Keratinocyte (primary cell): ENCODE measurements at regions not wholly inside any gene's neighbourhood (a gene's known extent, or its start where the extent isn't known, plus 50 kb on each side); places are given as distances from the start of the nearest gene placed in this dataset.

Experiments
- DNase-seq: peaks from one replicate; pipeline ENCODE4 v3.0.0-alpha.2; 2011; ENCODE audit warnings: low read depth, missing footprints, low spot score
- FAIRE-seq: peaks from 2 replicates; lab custom pipeline; 2011; peaks lifted over from hg19 to GRCh38; lab: Jason Lieb, UNC
- H2AFZ ChIP-seq: 2 replicates; pipeline ENCODE4 v1.6.0; 2012; ENCODE audit warnings: low read length, control low read depth, inconsistent platforms; ENCODE audit not compliant: control insufficient read depth
- H3K27ac ChIP-seq: 2 replicates; pipeline ENCODE4 v1.5.1; 2011; ENCODE audit warnings: low read length; ENCODE audit not compliant: control insufficient read depth, insufficient read depth
- H3K27me3 ChIP-seq: 3 replicates; pipeline ENCODE4 v1.6.0; 2011; ENCODE audit warnings: low read length; ENCODE audit not compliant: control insufficient read depth, insufficient read depth; ENCODE audit errors: extremely low read depth
- H3K36me3 ChIP-seq, 2 experiments: 2 replicates in 1 of 2; 3 replicates in 1 of 2; pipeline ENCODE4 v1.5.1; 2011; ENCODE audit warnings: low read length in 2 of 2, mild to moderate bottlenecking in 1 of 2; ENCODE audit not compliant: control insufficient read depth in 2 of 2, insufficient read depth in 2 of 2; ENCODE audit errors: extremely low read depth in 1 of 2
- H3K4me1 ChIP-seq: 3 replicates; pipeline ENCODE4 v1.5.1; 2011; ENCODE audit warnings: low read length; ENCODE audit not compliant: control insufficient read depth, insufficient read depth; ENCODE audit errors: extremely low read depth
- H3K4me2 ChIP-seq: 3 replicates; pipeline ENCODE4 v1.6.0; 2011; ENCODE audit warnings: low read depth, low read length; ENCODE audit not compliant: control insufficient read depth, insufficient read depth; ENCODE audit errors: extremely low read depth
- H3K4me3 ChIP-seq, 3 experiments: fragments of 200-600 bp in 1 of 3; sonication (generic) in 1 of 3; 2 replicates in 2 of 3; 3 replicates in 1 of 3; pipeline ENCODE4 v1.5.1; 2011 to 2016; ENCODE audit warnings: low read length in 3 of 3, mild to moderate bottlenecking in 3 of 3, control low read depth in 2 of 3, inconsistent platforms in 1 of 3, low read depth in 1 of 3, mixed read lengths in 1 of 3, mixed run types in 1 of 3, moderate library complexity in 1 of 3; ENCODE audit not compliant: control insufficient read depth in 2 of 3, insufficient read depth in 2 of 3; ENCODE audit errors: extremely low read depth in 1 of 3
- H3K79me2 ChIP-seq: 2 replicates; pipeline ENCODE4 v1.6.0; 2012; ENCODE audit warnings: low read length; ENCODE audit not compliant: control insufficient read depth, insufficient read depth
- H3K9ac ChIP-seq: 3 replicates; pipeline ENCODE4 v1.6.0; 2011; ENCODE audit warnings: low read length; ENCODE audit not compliant: control insufficient read depth, insufficient read depth; ENCODE audit errors: extremely low read depth
- H3K9me1 ChIP-seq: 3 replicates; pipeline ENCODE4 v1.6.0; 2011; ENCODE audit warnings: low read length; ENCODE audit not compliant: control insufficient read depth, insufficient read depth; ENCODE audit errors: extremely low read depth
- H3K9me3 ChIP-seq: 2 replicates; pipeline ENCODE4 v1.5.1; 2012; ENCODE audit warnings: low read depth, low read length; ENCODE audit not compliant: control insufficient read depth
- H4K20me1 ChIP-seq: 3 replicates; pipeline ENCODE4 v1.6.0; 2011; ENCODE audit warnings: low read length; ENCODE audit not compliant: control insufficient read depth, insufficient read depth; ENCODE audit errors: extremely low read depth
- EZH2 ChIP-seq: IDR thresholded peaks from one replicate; pipeline ENCODE4 v1.6.1; 2012; ENCODE audit warnings: inconsistent platforms, mild to moderate bottlenecking, low read length, moderate library complexity
- dilution Hi-C: fragments of 300-500 bp; cut with MboI; formaldehyde crosslinking; loops from one replicate; pipeline ENCODE4 v1.7.0; 2020; ENCODE audit warnings: low sequenced_read_pairs; ENCODE audit not compliant: extremely low pct_ligation_motif_present
- TF ChIP-seq, protein P1 (sequence below), 3 experiments: IDR thresholded peaks in 1 of 3; conservative IDR thresholded peaks in 1 of 3; optimal IDR thresholded peaks in 1 of 3; 2 replicates in 2 of 3; 3 replicates in 1 of 3; pipeline versions ENCODE3 to v1.5.1; 2011; ENCODE audit warnings: low read length in 3 of 3, mild to moderate bottlenecking in 3 of 3, moderate library complexity in 2 of 3, control low read depth in 1 of 3, inconsistent platforms in 1 of 3; ENCODE audit not compliant: insufficient read depth in 2 of 3; ENCODE audit errors: extremely low read depth in 1 of 3

DNA sequence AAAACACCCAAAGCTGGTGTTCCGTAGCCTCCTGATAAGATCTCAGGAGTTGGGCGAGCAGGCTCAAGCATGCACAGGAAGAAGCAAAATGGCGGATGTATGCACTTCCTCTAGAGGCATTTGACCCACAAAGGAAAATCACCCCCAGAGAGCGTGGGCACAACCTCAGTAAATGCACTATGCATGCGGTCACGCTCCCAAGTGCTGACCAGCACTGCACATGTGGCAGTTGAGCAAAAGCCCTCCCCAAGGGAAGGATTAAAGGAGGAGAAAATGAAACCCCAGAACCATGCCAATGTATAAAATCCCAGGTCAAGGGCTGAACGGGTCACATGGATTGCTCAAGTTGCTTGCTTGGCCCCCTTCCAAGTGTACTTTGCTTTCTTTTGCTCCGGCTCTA, 289.4 kb upstream of the IGF1R start:
- no peaks in the 10 kb centered on the region for H3K9me1 ChIP-seq
- FAIRE-seq (no peak), DNase-seq (no peak)
- no peak overlapping the region for H3K9ac ChIP-seq
- dilution Hi-C loops = no loop called here
- no peaks in the 10 kb centered on the region for H3K4me1 ChIP-seq
- no peak overlapping the region for H2AFZ ChIP-seq
- H4K20me1 ChIP-seq = no peaks in the 10 kb centered on the region
- no peaks in the 10 kb centered on the region for H3K9me3 ChIP-seq
- H3K4me3 ChIP-seq = no peak overlapping the region
- no peaks in the 10 kb centered on the region for H3K36me3 ChIP-seq
- TF ChIP-seq, protein P1, sequence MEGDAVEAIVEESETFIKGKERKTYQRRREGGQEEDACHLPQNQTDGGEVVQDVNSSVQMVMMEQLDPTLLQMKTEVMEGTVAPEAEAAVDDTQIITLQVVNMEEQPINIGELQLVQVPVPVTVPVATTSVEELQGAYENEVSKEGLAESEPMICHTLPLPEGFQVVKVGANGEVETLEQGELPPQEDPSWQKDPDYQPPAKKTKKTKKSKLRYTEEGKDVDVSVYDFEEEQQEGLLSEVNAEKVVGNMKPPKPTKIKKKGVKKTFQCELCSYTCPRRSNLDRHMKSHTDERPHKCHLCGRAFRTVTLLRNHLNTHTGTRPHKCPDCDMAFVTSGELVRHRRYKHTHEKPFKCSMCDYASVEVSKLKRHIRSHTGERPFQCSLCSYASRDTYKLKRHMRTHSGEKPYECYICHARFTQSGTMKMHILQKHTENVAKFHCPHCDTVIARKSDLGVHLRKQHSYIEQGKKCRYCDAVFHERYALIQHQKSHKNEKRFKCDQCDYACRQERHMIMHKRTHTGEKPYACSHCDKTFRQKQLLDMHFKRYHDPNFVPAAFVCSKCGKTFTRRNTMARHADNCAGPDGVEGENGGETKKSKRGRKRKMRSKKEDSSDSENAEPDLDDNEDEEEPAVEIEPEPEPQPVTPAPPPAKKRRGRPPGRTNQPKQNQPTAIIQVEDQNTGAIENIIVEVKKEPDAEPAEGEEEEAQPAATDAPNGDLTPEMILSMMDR (optimal IDR thresholded peaks at IDR 0.05 in 1 of 3, IDR thresholded peaks at IDR 0.05 in 1 of 3, conservative IDR thresholded peaks at IDR 0.05 in 1 of 3; ENCODE audit: extremely low read depth in 1 of 3, insufficient read depth in 2 of 3, low read length in 3 of 3) = no peak
- TF ChIP-seq EZH2 = no peak
- H3K79me2 ChIP-seq = no peaks in the 10 kb centered on the region
- H3K27me3 ChIP-seq = no peaks in the 10 kb centered on the region
- no peak overlapping the region for H3K27ac ChIP-seq
- no peak overlapping the region for H3K4me2 ChIP-seq

DNA sequence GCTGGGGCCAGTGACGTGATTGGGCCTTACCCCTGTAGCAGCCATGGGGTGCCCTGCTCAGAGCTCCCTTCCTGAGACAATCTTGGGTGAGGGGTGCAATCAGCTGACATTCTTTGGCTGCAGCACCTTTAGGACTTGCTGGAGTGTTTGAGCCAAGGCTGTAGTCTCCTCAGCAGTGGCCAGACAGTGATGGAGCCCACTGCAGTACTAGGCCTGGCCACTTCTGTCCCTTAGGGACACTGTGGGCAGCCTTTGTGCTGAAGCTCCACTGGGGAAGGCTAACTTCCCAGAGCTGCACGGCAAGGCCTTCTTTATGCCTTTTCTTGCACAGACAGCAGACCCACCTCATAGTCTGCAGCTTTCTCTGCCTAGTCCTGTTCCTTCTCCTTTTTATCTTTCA, 284.9 kb upstream of the IGF1R start:
- H3K36me3 ChIP-seq = no peaks in the 10 kb centered on the region
- no peak overlapping the region for H3K9ac ChIP-seq
- no peaks in the 10 kb centered on the region for H4K20me1 ChIP-seq
- no peaks in the 10 kb centered on the region for H3K27me3 ChIP-seq
- no peaks in the 10 kb centered on the region for H3K9me1 ChIP-seq
- no peaks in the 10 kb centered on the region for H3K4me1 ChIP-seq
- no peak overlapping the region for H2AFZ ChIP-seq
- H3K4me2 ChIP-seq = no peak overlapping the region
- no peaks in the 10 kb centered on the region for H3K79me2 ChIP-seq
- dilution Hi-C loops = no loop called here
- H3K4me3 ChIP-seq = no peak overlapping the region
- DNase-seq (no peak), FAIRE-seq (no peak)
- H3K27ac ChIP-seq = no peak overlapping the region
- no peak for TF ChIP-seq EZH2
- TF ChIP-seq, protein P1 (optimal IDR thresholded peaks at IDR 0.05 in 1 of 3, IDR thresholded peaks at IDR 0.05 in 1 of 3, conservative IDR thresholded peaks at IDR 0.05 in 1 of 3; ENCODE audit: extremely low read depth in 1 of 3, insufficient read depth in 2 of 3, low read length in 3 of 3) = no peak
- H3K9me3 ChIP-seq = no peaks in the 10 kb centered on the region
